ENCODE measurements at regions not wholly inside any gene's neighbourhood (a gene's known extent, or its start where the extent isn't known, plus 50 kb on each side); places are given as distances from the start of the nearest gene placed in this dataset.
"Not testable (repeated sequence)": the region's sequence is repeated elsewhere in the genome, so short reads cannot be mapped to it uniquely, and the experiment has no call there.

GRCh38 chr5:97501965-97502305, 318.9 kb upstream of the RIOK2 start:
- intact Hi-C loops (cut with micrococcal nuclease), result no loop called here
- no peak for DNase-seq
- Mint-ChIP-seq H3K27ac (no peak overlapping the region), H3K9me3 (no peaks in the 10 kb centered on the region), H3K27me3 (no peaks in the 10 kb centered on the region), H3K4me1 (no peaks in the 10 kb centered on the region), H3K4me3 (no peak overlapping the region), H3K36me3 (ENCODE audit: low read depth) (no peaks in the 10 kb centered on the region)
- TF ChIP-seq CTCF (IDR thresholded peaks at IDR 0.05), result no peak
- no peak for ATAC-seq (ENCODE audit: low read depth)
- CTCF ChIA-PET, result no interaction called here
- POLR2A ChIA-PET, result no interaction called here

GRCh38 chr5:97508864-97509263, 325.8 kb upstream of the RIOK2 start:
- intact Hi-C loops (cut with micrococcal nuclease), result no loop called here
- H3K36me3 Mint-ChIP-seq (ENCODE audit: low read depth), result no peaks in the 10 kb centered on the region
- CTCF ChIA-PET, result no interaction called here
- H3K27ac Mint-ChIP-seq, result no peak overlapping the region
- H3K4me1 Mint-ChIP-seq, result no peaks in the 10 kb centered on the region
- H3K9me3 Mint-ChIP-seq, result no peaks in the 10 kb centered on the region
- no peak overlapping the region for H3K4me3 Mint-ChIP-seq
- POLR2A ChIA-PET, result no interaction called here
- no peaks in the 10 kb centered on the region for H3K27me3 Mint-ChIP-seq
- DNase-seq (no peak), ATAC-seq (ENCODE audit: low read depth) (no peak)
- TF ChIP-seq CTCF (IDR thresholded peaks at IDR 0.05), result no peak

GRCh38 chr5:97519565-97519964, 336.5 kb upstream of the RIOK2 start:
- H3K36me3 Mint-ChIP-seq (ENCODE audit: low read depth); H3K27me3 Mint-ChIP-seq; H3K27ac Mint-ChIP-seq; H3K4me3 Mint-ChIP-seq; H3K9me3 Mint-ChIP-seq; intact Hi-C loops (cut with micrococcal nuclease); ATAC-seq (ENCODE audit: low read depth); CTCF ChIA-PET; H3K4me1 Mint-ChIP-seq; POLR2A ChIA-PET; DNase-seq: not testable (repeated sequence)

- H3K4me1 Mint-ChIP-seq; DNase-seq; H3K4me3 Mint-ChIP-seq; H3K9me3 Mint-ChIP-seq; ATAC-seq (ENCODE audit: low read depth); H3K36me3 Mint-ChIP-seq (ENCODE audit: low read depth); POLR2A ChIA-PET; intact Hi-C loops (cut with micrococcal nuclease); H3K27me3 Mint-ChIP-seq; H3K27ac Mint-ChIP-seq: not testable (repeated sequence)
- CTCF ChIA-PET, result interaction anchor here (1.3 kb wide), 1 partner anchor 11 kb away, joined by 5 read pairs; no protein-coding TSS in a partner anchor
Measured at GRCh38 chr5:97523336-97523735, 340.3 kb upstream of the RIOK2 start.

GRCh38 chr5:97525780-97526179, 342.7 kb upstream of the RIOK2 start:
- Mint-ChIP-seq H3K4me1 (no peaks in the 10 kb centered on the region), H3K9me3 (no peaks in the 10 kb centered on the region), H3K27me3 (no peaks in the 10 kb centered on the region), H3K4me3 (no peak overlapping the region), H3K27ac (no peak overlapping the region), H3K36me3 (ENCODE audit: low read depth) (no peaks in the 10 kb centered on the region)
- intact Hi-C loops (cut with micrococcal nuclease), result no loop called here
- no peak for TF ChIP-seq CTCF (IDR thresholded peaks at IDR 0.05)
- no peak for DNase-seq
- ATAC-seq (ENCODE audit: low read depth), result no peak
- ChIA-PET CTCF (no interaction called here), POLR2A (no interaction called here)

GRCh38 chr5:97528941-97529340, 345.9 kb upstream of the RIOK2 start:
- no peaks in the 10 kb centered on the region for H3K9me3 Mint-ChIP-seq
- no peak overlapping the region for H3K27ac Mint-ChIP-seq
- ATAC-seq (ENCODE audit: low read depth) (no peak), DNase-seq (no peak)
- H3K27me3 Mint-ChIP-seq, result no peaks in the 10 kb centered on the region
- H3K36me3 Mint-ChIP-seq (ENCODE audit: low read depth), result no peaks in the 10 kb centered on the region
- CTCF ChIA-PET, result interaction anchor here (0.7 kb wide), 1 partner anchor 1089 kb away, joined by 4 read pairs; no protein-coding TSS in a partner anchor
- TF ChIP-seq CTCF (IDR thresholded peaks at IDR 0.05), result no peak
- H3K4me1 Mint-ChIP-seq, result no peaks in the 10 kb centered on the region
- H3K4me3 Mint-ChIP-seq, result no peak overlapping the region
- intact Hi-C loops (cut with micrococcal nuclease), result no loop called here
- POLR2A ChIA-PET, result no interaction called here

Data from activated B cell treated with CpG ODN at 0.5 μM for 24 hours (primary cell).